HFF-Myc (cell line): ENCODE measurements at regions not wholly inside any gene's neighbourhood (a gene's known extent, or its start where the extent isn't known, plus 50 kb on each side); places are given as distances from the start of the nearest gene placed in this dataset.

Experiments
- DNase-seq: peaks from one replicate; pipeline ENCODE4 v3.0.0-alpha.2; 2011; ENCODE audit warnings: low read depth; ENCODE audit errors: extremely low read depth
- H3K4me3 ChIP-seq: replicated peaks from 2 replicates; pipeline ENCODE4 v1.5.1; 2011; ENCODE audit warnings: low read depth, mild to moderate bottlenecking, control low read depth, low read length
- CTCF ChIP-seq: IDR thresholded peaks from 2 replicates; pipeline ENCODE4 v1.5.1; 2012; ENCODE audit warnings: mild to moderate bottlenecking, low read depth, low read length, control low read depth; ENCODE audit errors: missing control alignments

DNA sequence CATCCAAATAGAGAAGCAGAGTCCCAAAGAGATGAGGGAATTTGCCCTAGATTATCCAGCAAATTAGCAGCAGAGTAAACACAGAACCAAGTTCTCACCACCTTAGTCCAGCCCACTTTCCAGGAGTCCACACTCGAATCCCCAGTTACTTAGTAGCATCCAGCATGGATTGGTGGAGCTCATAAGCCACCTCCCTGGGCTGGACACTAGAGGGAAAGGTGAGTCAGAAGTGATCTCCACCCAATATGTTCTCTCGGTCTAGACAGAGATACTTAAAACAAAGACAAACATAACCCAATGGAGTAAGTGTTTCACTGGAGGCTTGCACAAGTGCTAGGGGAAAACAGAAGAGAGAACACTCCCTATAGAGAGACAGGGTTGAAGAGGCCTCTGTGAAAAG is 105.1 kb upstream of the CPEB2 start:
- no peak for DNase-seq
- TF ChIP-seq CTCF = no peak
- H3K4me3 ChIP-seq = no peak overlapping the region

DNA sequence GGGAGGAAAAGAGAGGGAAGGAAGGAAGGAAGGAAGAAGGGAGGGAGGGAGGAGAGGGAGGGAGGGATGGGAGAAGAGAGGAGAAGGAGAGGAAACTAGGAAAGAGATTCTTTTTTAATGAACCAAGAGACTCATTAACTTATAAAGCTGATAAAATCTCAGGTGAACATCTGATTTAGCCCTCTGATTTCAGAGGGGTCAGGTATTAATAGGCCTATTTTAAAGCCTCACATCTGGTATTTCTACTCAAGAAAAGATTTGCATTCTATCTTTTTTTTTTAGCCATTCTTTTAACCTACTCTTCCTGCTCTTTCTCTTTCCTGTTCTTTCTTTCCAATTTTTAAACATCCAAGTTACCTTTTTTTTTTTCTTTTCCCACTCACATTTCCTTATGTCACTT is 103.3 kb upstream of the CPEB2 start:
- TF ChIP-seq CTCF = no peak
- no peak for DNase-seq
- H3K4me3 ChIP-seq = no peak overlapping the region

- TF ChIP-seq CTCF = no peak
- no peak for DNase-seq
- H3K4me3 ChIP-seq = no peak overlapping the region
Measured at GRCh38 chr4:14902342-14902741, 99.9 kb upstream of the CPEB2 start.

- TF ChIP-seq CTCF = no peak
- H3K4me3 ChIP-seq = no peak overlapping the region
- DNase-seq = no peak
Measured at GRCh38 chr4:14903321-14903720, 99.0 kb upstream of the CPEB2 start.

DNA sequence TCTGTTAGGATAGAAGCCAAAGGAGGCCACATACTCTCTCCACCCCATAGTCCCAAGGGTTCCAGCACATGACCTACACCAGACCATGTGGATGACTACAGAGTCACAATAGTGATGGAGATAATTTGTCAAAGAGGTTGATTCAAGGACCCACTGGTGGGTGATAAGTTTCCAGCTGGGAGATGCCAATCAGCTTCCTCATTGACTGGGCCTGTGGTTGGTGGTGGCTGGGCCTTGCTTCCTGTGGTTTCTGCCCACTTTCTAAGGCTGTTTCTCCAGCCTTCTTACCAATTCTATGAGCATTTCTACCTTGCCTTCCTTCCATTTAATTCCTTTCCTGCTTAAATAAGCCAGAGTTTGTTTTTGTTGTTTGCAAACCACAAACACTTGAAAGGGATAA is 95.5 kb upstream of the CPEB2 start:
- H3K4me3 ChIP-seq = no peak overlapping the region
- TF ChIP-seq CTCF = no peak
- no peak for DNase-seq

GRCh38 chr4:14908635-14909034 is 93.6 kb upstream of the CPEB2 start:
- no peak overlapping the region for H3K4me3 ChIP-seq
- TF ChIP-seq CTCF = no peak
- no peak for DNase-seq

DNA sequence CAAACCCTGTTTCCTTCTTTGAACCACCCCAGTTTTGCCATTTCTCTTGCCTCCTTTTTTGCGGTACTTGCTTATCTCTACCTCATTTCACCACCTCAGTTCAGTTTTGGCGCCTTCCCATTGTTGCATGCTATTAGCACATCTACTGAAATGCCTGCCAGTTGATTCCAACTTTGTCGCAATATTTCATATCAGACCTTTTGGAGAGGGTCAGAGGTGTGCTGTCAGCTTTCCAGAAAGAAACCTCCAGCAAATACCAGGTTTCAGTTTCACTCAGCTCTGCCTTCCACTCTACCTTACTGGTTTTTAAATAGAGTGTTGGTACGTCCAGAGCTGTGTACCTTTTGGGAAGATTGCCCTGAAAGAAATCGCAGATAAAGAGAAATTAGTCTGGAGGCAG is 91.9 kb upstream of the CPEB2 start:
- no peak for DNase-seq
- no peak for TF ChIP-seq CTCF
- no peak overlapping the region for H3K4me3 ChIP-seq
